Epithelial cell of esophagus (primary cell): ENCODE measurements at regions not wholly inside any gene's neighbourhood (a gene's known extent, or its start where the extent isn't known, plus 50 kb on each side); places are given as distances from the start of the nearest gene placed in this dataset.

Experiments used
- DNase-seq: peaks from one replicate; pipeline ENCODE4 v3.0.0; 2010; ENCODE audit warnings: low read depth
- H3K4me3 ChIP-seq: 2 replicates; pipeline ENCODE4 v1.5.1; 2011; ENCODE audit warnings: mild to moderate bottlenecking, low read length, control low read depth
- CTCF ChIP-seq: IDR thresholded peaks from 2 replicates; pipeline ENCODE4 v1.5.1; 2011; ENCODE audit warnings: low read depth, mild to moderate bottlenecking, low read length, control low read depth, inconsistent platforms; ENCODE audit not compliant: insufficient read depth; ENCODE audit errors: missing control alignments

GRCh38 chr11:119823077-119823476 is 94.1 kb upstream of the NECTIN1 start:
- no peak overlapping the region for H3K4me3 ChIP-seq
- no peak for TF ChIP-seq CTCF
- DNase-seq: no peak

GRCh38 chr11:119816660-119817059 is 87.7 kb upstream of the NECTIN1 start:
- no peak for TF ChIP-seq CTCF
- DNase-seq: peak; percentile 27
- H3K4me3 ChIP-seq: no peak overlapping the region

DNA sequence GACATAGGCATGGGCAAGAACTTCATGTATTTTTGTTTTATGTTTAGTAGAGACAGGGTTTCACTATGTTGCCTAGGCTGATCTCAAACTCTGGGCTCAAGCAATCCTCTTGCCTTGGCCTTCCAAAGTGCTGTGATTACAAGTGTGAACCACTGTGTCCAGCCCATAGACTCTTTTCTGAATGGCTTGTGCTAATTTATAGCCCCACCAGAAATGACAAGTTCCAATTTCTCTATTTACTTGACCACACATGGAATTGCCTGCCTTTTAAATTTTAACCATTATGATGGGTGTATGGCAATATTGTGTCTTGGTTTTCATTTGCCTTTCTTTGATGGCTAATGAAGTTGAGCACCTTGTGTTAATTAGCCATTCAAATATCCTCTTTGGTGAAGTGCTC is 85.8 kb upstream of the NECTIN1 start:
- no peak for TF ChIP-seq CTCF
- DNase-seq: no peak

DNA sequence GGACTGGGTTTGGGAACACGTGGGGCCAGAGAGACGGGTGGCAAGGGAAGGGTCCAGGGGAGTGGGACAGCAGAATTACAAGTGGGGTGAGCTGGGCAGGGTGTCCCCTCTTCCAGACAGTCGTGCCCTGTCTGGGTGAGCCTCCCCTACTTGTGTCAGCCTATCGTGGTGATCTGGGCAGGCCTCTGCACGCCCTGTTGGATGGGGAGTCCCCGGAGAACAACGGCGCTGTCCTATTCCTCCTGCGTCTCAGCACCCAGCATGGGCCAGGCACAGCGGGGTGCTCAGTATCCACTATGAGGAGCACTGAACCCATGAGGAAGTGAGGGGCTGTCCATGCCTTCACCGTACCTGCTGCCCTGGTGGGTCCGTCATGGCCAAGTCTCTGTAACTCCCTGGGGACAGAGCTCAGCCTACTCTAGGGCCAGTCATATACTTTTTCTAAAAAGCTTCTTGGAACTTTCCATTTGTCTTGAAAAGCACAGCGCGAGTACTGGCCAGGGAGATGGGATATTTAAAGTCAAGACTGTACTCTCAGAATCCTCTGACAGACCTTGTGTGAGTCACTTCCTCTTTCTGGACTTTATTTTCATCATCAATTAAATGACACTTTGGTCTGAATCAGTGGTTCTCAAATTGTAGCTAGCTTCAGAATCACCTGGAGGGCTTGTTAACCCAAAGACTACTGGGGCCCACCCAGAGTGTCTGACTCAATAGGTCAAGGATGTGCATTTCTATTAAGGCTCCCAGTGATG is 81.7 kb upstream of the NECTIN1 start:
- DNase-seq: peak; percentile 35
- no peak overlapping the region for H3K4me3 ChIP-seq
- no peak for TF ChIP-seq CTCF

More for the DNA sequence above, 85.8 kb upstream of the NECTIN1 start:
- H3K4me3 ChIP-seq: no peak overlapping the region

DNA sequence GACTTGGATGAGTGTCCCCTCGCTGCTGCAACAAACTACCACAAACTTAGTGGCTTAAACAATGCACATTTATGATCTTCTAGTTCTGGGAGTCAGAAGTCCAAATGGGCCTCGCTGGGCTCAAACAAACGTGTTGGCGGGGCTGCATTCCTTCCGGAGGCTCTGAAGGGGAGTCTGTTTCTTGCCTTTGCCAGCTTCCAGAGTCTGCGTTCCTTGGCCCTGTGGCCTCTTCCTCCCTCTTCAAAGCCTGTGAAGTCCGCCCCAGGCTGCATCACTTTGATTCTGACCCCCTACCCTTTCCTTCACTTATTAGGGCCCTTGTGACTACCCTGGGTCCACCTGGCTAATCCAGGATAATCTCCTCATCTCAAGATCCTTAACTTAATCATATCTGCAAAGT is 80.3 kb upstream of the NECTIN1 start:
- H3K4me3 ChIP-seq: no peak overlapping the region
- no peak for TF ChIP-seq CTCF
- no peak for DNase-seq

DNA sequence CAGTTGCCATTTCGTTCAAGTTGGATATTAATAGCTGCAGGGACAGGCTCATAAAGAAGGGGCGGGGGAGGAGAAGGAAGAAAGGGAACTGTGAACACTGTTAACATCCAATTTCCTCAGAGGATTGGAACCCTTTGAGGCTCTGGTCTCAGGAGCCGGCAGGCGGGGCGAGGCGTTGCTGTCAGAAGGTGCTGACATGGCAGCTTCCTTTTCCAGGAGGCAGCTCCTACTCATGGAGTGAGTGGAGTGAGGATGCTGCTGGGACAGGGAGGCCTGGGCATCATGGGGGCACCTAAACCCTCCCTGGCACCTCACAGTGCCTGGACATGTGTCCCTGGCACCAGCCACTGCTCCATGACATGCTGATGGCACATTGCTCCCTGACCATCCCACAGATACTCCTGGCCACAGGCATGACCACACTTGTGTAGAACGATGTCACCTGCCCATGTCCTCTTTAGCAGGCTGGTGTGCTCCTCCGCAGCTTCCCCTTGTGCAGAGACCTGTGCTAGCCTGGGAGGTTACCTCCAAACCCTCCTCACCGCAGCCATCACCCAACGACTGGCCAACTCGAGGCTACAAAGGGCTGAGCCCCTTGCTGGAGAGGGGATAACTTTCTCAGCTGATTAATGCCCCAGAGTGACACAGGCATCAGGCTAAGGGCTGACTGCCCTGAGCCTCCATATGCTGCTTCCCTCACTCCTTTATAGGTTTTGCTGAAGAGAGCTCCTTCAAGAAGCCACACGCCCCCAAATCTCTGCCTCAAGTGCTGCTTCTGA is 79.6 kb upstream of the NECTIN1 start:
- H3K4me3 ChIP-seq: no peak overlapping the region
- no peak for TF ChIP-seq CTCF
- no peak for DNase-seq
